ENCODE measurements at regions not wholly inside any gene's neighbourhood (a gene's known extent, or its start where the extent isn't known, plus 50 kb on each side); places are given as distances from the start of the nearest gene placed in this dataset.
"Not testable (repeated sequence)": the region's sequence is repeated elsewhere in the genome, so short reads cannot be mapped to it uniquely, and the experiment has no call there.

DNA sequence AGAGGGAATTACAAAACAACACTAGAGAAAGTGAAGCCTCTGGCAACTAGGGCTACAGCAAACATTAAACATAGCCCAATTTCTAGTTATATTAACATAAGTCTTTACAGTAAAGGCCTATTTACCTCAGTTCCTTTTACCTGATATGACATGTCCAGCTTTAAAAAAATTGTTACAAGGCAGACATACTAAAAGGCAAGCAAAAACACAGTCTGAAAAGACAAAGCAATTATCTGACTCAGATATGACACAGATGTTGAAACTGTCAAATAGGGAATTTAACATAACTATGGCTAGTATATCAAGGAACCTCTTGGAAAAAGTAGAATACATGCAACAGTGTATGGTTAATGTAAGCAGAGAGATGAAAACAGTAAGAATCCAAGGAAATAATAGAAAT is 238.6 kb downstream of the RAP2B start:
- no peak overlapping the region for H3K4me3 ChIP-seq (ENCODE audit: low read length)
- peak; percentile 90 for DNase-seq (ENCODE audit: low read depth)
- TF ChIP-seq, protein P1, sequence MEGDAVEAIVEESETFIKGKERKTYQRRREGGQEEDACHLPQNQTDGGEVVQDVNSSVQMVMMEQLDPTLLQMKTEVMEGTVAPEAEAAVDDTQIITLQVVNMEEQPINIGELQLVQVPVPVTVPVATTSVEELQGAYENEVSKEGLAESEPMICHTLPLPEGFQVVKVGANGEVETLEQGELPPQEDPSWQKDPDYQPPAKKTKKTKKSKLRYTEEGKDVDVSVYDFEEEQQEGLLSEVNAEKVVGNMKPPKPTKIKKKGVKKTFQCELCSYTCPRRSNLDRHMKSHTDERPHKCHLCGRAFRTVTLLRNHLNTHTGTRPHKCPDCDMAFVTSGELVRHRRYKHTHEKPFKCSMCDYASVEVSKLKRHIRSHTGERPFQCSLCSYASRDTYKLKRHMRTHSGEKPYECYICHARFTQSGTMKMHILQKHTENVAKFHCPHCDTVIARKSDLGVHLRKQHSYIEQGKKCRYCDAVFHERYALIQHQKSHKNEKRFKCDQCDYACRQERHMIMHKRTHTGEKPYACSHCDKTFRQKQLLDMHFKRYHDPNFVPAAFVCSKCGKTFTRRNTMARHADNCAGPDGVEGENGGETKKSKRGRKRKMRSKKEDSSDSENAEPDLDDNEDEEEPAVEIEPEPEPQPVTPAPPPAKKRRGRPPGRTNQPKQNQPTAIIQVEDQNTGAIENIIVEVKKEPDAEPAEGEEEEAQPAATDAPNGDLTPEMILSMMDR (IDR thresholded peaks at IDR 0.05; ENCODE audit: insufficient read depth, low read depth, low read length, missing control alignments) = no peak

DNA sequence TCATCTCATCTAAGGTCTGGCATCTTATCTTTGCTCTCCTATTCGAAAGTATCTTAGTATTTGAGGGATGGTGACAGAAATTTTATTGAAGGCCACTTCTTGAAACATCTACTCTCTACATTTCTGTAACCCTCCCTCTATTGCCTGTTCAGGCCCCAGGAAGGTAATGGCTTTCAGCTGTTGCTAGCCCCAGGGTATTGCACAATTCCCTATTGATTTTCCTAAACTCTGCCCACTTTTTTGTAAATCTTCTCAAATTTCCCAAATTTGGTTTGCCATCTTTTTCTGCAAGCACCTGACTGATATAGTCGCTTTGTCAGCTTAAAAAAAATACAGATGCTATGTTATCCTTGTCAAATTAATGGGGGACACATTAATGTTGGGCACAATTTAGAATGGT is 242.1 kb downstream of the RAP2B start:
- TF ChIP-seq, protein P1 (IDR thresholded peaks at IDR 0.05; ENCODE audit: insufficient read depth, low read depth, low read length, missing control alignments) = no peak
- H3K4me3 ChIP-seq (ENCODE audit: low read length) = no peak overlapping the region
- DNase-seq (ENCODE audit: low read depth) = no peak

DNA sequence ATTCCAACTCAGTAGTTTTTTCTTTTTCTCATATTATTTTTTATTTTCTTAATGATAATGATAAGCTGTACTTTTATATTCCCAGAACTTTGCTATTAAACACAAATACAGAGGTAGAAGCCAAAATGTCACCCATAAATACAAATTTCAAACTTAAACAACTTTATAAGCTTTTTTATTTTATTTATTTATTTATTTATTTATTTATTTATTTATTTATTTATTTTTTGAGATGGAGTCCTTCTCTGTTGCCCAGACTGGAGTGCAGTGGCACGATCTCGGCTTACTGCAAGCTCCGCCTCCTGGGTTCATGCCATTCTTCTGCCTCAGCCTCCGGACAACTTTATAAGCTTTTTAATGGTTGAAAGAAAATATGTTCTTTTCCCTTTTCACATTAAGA is 243.3 kb downstream of the RAP2B start:
- DNase-seq (ENCODE audit: low read depth); H3K4me3 ChIP-seq (ENCODE audit: low read length): not testable (repeated sequence)

DNA sequence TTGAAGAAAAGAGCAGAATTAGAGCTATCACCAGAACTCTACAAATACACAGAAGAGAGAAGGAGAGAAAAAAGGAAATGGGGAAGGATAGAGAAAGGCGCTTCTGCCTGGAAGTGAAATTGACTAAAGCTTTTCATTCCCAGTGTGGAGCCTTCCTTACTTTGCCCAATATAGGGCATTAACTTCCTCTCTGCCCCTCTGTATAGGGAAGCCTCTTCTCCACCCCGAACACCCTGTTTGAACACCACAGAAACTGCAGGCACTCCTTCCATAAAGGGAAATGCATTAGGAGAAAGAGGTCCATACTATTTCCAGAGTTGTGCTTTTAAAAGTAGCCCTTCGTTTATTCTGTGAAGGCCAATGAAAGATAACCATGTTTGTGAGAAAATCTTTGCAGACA is 248.5 kb downstream of the RAP2B start:
- no peak overlapping the region for H3K4me3 ChIP-seq (ENCODE audit: low read length)
- TF ChIP-seq, protein P1 (IDR thresholded peaks at IDR 0.05; ENCODE audit: insufficient read depth, low read depth, low read length, missing control alignments) = no peak
- DNase-seq (ENCODE audit: low read depth) = no peak

DNA sequence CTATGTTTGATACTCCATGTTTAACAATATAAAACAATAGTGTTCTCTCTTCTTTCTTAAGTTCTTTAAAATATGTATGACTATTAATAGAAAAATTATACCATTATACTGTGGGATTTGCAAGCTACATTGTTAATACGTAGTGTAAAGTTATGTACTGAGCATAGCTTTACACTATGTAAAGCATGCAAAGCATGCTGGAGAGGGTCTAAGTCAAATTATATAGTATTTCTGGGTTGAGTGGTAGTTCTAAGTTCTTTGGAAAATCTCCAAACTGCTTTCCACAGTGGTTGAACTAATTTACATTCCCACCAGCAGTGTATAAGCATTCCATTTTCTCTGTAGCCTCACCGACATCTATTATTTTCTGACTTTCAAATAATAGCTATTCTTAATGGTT is 253.0 kb downstream of the RAP2B start:
- TF ChIP-seq, protein P1 (IDR thresholded peaks at IDR 0.05; ENCODE audit: insufficient read depth, low read depth, low read length, missing control alignments) = no peak
- no peak for DNase-seq (ENCODE audit: low read depth)
- H3K4me3 ChIP-seq (ENCODE audit: low read length) = no peak overlapping the region

DNA sequence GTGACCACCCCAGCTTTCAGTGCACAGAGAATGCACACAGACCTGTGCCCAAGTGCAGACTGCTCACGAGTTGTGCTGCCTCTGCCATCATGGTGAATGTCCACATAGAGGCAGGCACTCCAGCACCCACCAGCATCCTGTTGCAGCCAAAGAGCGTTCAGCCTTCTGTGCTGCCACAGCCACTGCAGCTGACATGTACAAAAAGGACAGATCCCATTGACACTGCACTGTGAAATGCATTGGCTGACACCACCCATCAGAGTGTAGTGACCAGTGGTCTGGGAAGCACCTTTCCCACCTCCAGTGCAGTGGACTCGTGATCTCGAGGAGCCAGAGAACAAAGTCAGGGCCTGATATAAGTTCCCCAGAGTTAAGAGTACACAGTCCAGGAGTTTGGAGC is 260.3 kb downstream of the RAP2B start:
- DNase-seq (ENCODE audit: low read depth) = no peak
- TF ChIP-seq, protein P1 (IDR thresholded peaks at IDR 0.05; ENCODE audit: insufficient read depth, low read depth, low read length, missing control alignments) = no peak
- H3K4me3 ChIP-seq (ENCODE audit: low read length) = no peak overlapping the region

DNA sequence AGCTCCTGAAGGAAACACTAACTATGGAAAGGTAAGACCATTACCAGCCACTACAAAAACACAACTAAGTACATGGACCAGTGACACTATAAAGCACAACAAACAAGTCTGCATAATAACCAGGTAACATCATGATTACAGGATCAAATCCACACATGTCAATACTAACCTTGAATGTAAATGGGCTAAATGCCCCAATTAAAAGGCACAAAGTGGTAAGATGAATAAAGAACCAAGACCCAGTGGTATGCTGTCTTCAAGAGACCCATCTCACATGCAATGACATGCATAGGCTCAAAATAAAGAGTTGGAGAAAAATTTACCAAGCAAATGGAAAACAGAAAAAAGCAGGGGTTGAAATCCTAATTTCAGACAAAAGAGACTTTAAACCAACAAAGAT is 261.8 kb downstream of the RAP2B start:
- not testable (repeated sequence) for DNase-seq (ENCODE audit: low read depth)

DNA sequence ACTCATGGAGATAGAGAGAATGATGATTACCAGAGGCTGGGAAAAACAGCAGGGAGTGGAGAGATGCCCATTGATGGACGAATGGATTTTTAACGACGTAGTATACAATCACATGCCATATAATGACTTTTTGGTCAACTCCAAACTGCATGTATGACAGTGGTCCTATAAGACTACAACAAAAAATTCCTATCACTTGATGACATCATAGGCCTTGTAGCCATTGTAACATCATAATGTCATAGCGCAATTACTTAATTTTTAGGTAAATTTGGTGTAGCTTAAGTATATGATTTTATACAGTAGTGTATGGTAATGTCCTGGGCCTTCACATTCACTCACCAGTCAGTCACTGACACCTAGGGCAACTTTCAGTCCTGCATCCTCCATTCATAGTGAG is 264.3 kb downstream of the RAP2B start:
- no peak for DNase-seq (ENCODE audit: low read depth)
- TF ChIP-seq, protein P1 (IDR thresholded peaks at IDR 0.05; ENCODE audit: insufficient read depth, low read depth, low read length, missing control alignments) = no peak
- no peak overlapping the region for H3K4me3 ChIP-seq (ENCODE audit: low read length)

More for the DNA sequence above, 261.8 kb downstream of the RAP2B start:
- H3K4me3 ChIP-seq (ENCODE audit: low read length) = not testable (repeated sequence)
